Trophoblast cell (in vitro differentiated cells and primary cell): ENCODE measurements at regions not wholly inside any gene's neighbourhood (a gene's known extent, or its start where the extent isn't known, plus 50 kb on each side); places are given as distances from the start of the nearest gene placed in this dataset.

Experiments
- DNase-seq, 2 donors: peaks; one replicate each; pipeline ENCODE4 v3.0.0-alpha.2; 2016
- H2AFZ ChIP-seq: 2 replicates; pipeline ENCODE4 v1.6.1; 2013; ENCODE audit warnings: low read length, moderate library complexity, mild to moderate bottlenecking; ENCODE audit not compliant: insufficient read depth, poor library complexity
- H2AK5ac ChIP-seq: 2 replicates; pipeline ENCODE4 v1.6.1; 2013; ENCODE audit warnings: mild to moderate bottlenecking, low read length
- H2BK120ac ChIP-seq: 2 replicates; pipeline ENCODE4 v1.6.1; 2013; ENCODE audit warnings: low read length, mild to moderate bottlenecking, moderate library complexity; ENCODE audit not compliant: insufficient read depth, poor library complexity
- H2BK12ac ChIP-seq: 2 replicates; pipeline ENCODE4 v1.6.1; 2013; ENCODE audit warnings: mild to moderate bottlenecking, low read length, moderate library complexity
- H2BK5ac ChIP-seq: 2 replicates; pipeline ENCODE4 v1.6.1; 2013; ENCODE audit warnings: low read length, low read depth, moderate library complexity, mild to moderate bottlenecking; ENCODE audit not compliant: poor library complexity
- H3K14ac ChIP-seq: 2 replicates; pipeline ENCODE4 v1.6.1; 2013; ENCODE audit warnings: mild to moderate bottlenecking, low read length
- H3K18ac ChIP-seq: 2 replicates; pipeline ENCODE4 v1.6.1; 2013; ENCODE audit warnings: mild to moderate bottlenecking, low read length
- H3K23ac ChIP-seq: 2 replicates; pipeline ENCODE4 v1.6.1; 2013; ENCODE audit warnings: low read length
- H3K27ac ChIP-seq: 2 replicates; pipeline ENCODE4 v1.5.1; 2013; ENCODE audit warnings: low read depth, mild to moderate bottlenecking, inconsistent platforms, low read length, moderate library complexity
- H3K27me3 ChIP-seq: 2 replicates; pipeline ENCODE4 v1.6.1; 2013; ENCODE audit warnings: inconsistent platforms, mild to moderate bottlenecking, low read length, moderate library complexity; ENCODE audit not compliant: insufficient read depth
- H3K36me3 ChIP-seq, 2 experiments: 1 replicate in 1 of 2; 2 replicates in 1 of 2; pipeline ENCODE4 v1.6.1; 2013; ENCODE audit warnings: low read length in 2 of 2, mild to moderate bottlenecking in 2 of 2, moderate library complexity in 1 of 2; ENCODE audit not compliant: insufficient read depth in 2 of 2, control insufficient read depth in 1 of 2
- H3K4ac ChIP-seq: 2 replicates; pipeline ENCODE4 v1.6.1; 2013; ENCODE audit warnings: low read depth, mild to moderate bottlenecking, low read length, moderate library complexity
- H3K4me1 ChIP-seq, 2 experiments: 1 replicate in 1 of 2; 2 replicates in 1 of 2; pipeline ENCODE4 v1.6.1; 2013; ENCODE audit warnings: low read length in 2 of 2, mild to moderate bottlenecking in 2 of 2, moderate library complexity in 1 of 2; ENCODE audit not compliant: insufficient read depth in 2 of 2, control insufficient read depth in 1 of 2
- H3K4me2 ChIP-seq: 2 replicates; pipeline ENCODE4 v1.6.1; 2013; ENCODE audit warnings: inconsistent platforms, mild to moderate bottlenecking, low read length, moderate library complexity
- H3K4me3 ChIP-seq: 2 replicates; pipeline ENCODE4 v1.5.1; 2013; ENCODE audit warnings: mild to moderate bottlenecking, low read depth, low read length, inconsistent platforms
- H3K79me1 ChIP-seq: one replicate; pipeline ENCODE4 v1.6.1; 2013; ENCODE audit warnings: low read length
- H3K79me2 ChIP-seq: 2 replicates; pipeline ENCODE4 v1.6.1; 2013; ENCODE audit warnings: low read length, mild to moderate bottlenecking; ENCODE audit not compliant: control insufficient read depth, insufficient read depth, poor library complexity
- H3K9ac ChIP-seq: 2 replicates; pipeline ENCODE4 v1.6.1; 2013; ENCODE audit warnings: mild to moderate bottlenecking, low read length
- H3K9me3 ChIP-seq: 2 replicates; pipeline ENCODE4 v1.6.1; 2013; ENCODE audit warnings: low read depth, mild to moderate bottlenecking, control low read depth, inconsistent platforms, low read length; ENCODE audit not compliant: insufficient read depth
- H4K12ac ChIP-seq: 2 replicates; pipeline ENCODE4 v1.6.1; 2013; ENCODE audit warnings: low read depth, mild to moderate bottlenecking, low read length, moderate library complexity
- H4K8ac ChIP-seq: 2 replicates; pipeline ENCODE4 v1.6.1; 2013; ENCODE audit warnings: low read depth, mild to moderate bottlenecking, low read length, moderate library complexity
- H4K91ac ChIP-seq: one replicate; pipeline ENCODE4 v1.6.1; 2013; ENCODE audit warnings: low read depth, mild to moderate bottlenecking, low read length, moderate library complexity
- WGBS: extraction: QIAGEN DNeasy Blood & Tissue Kit; methylation state at CpG from one replicate; pipeline ENCODE4 v1.1.7; 2013; ENCODE audit warnings: missing lambda C conversion rate; ENCODE audit not compliant: insufficient read length, insufficient coverage; ENCODE audit errors: extremely low coverage; 5-methylcytosine and 5-hydroxymethylcytosine counted together

- 100% methylated on average over 1 of the region's 1 CpG for WGBS
- Histone ChIP-seq H2BK120ac (no peak overlapping the region), H2AFZ (no peak overlapping the region)
These were observed 295.1 kb upstream of the SLITRK5 start for GRCh38 chr13:87376081-87376480.

GRCh38 chr13:87384099-87384498 is 287.1 kb upstream of the SLITRK5 start:
- DNase-seq: no peak
- Histone ChIP-seq H3K27ac (no peak overlapping the region), H4K12ac (no peak overlapping the region), H2BK5ac (no peak overlapping the region), H4K8ac (no peak overlapping the region), H3K79me2 (no peaks in the 10 kb centered on the region), H3K9ac (no peak overlapping the region), H3K14ac (no peak overlapping the region), H3K79me1 (no peaks in the 10 kb centered on the region), H3K4ac (no peak overlapping the region), H2AK5ac (no peak overlapping the region), H4K91ac (no peak overlapping the region), H3K4me1 (no peaks in the 10 kb centered on the region), H2AFZ (no peak overlapping the region), H3K27me3 (no peaks in the 10 kb centered on the region), H3K18ac (no peak overlapping the region), H3K4me2 (no peak overlapping the region), H3K4me3 (no peak overlapping the region), H2BK12ac (no peak overlapping the region), H3K23ac (no peak overlapping the region), H3K36me3 (no peaks in the 10 kb centered on the region), H2BK120ac (no peak overlapping the region), H3K9me3 (no peaks in the 10 kb centered on the region)
- no CpG with 5 or more reads among the region's 3 CpGs for WGBS

More at GRCh38 chr13:87376081-87376480, 295.1 kb upstream of the SLITRK5 start:
- Histone ChIP-seq H2BK5ac (no peak overlapping the region), H3K23ac (no peak overlapping the region), H4K91ac (no peak overlapping the region), H2AK5ac (no peak overlapping the region), H3K27me3 (no peaks in the 10 kb centered on the region), H3K14ac (no peak overlapping the region), H3K36me3 (no peaks in the 10 kb centered on the region), H3K4me1 (no peaks in the 10 kb centered on the region), H3K18ac (no peak overlapping the region), H2BK12ac (no peak overlapping the region), H3K4me3 (no peak overlapping the region), H3K4me2 (no peak overlapping the region), H3K4ac (no peak overlapping the region), H4K12ac (no peak overlapping the region), H3K9me3 (no peaks in the 10 kb centered on the region), H3K9ac (no peak overlapping the region), H4K8ac (no peak overlapping the region), H3K79me1 (no peaks in the 10 kb centered on the region), H3K27ac (no peak overlapping the region), H3K79me2 (no peaks in the 10 kb centered on the region)
- DNase-seq: no peak

- no peak for DNase-seq
- Histone ChIP-seq H4K91ac (no peak overlapping the region), H3K79me1 (no peaks in the 10 kb centered on the region), H3K79me2 (no peaks in the 10 kb centered on the region), H3K4me2 (no peak overlapping the region), H2BK120ac (no peak overlapping the region), H3K23ac (no peak overlapping the region), H4K8ac (no peak overlapping the region), H3K27me3 (no peaks in the 10 kb centered on the region), H3K4ac (no peak overlapping the region), H3K4me3 (no peak overlapping the region), H2BK12ac (no peak overlapping the region), H3K9me3 (no peaks in the 10 kb centered on the region), H2BK5ac (no peak overlapping the region), H2AFZ (no peak overlapping the region), H3K18ac (no peak overlapping the region), H2AK5ac (no peak overlapping the region), H3K14ac (no peak overlapping the region), H3K4me1 (no peaks in the 10 kb centered on the region), H3K36me3 (no peaks in the 10 kb centered on the region), H4K12ac (no peak overlapping the region), H3K9ac (no peak overlapping the region), H3K27ac (no peak overlapping the region)
These were observed 277.8 kb upstream of the SLITRK5 start for GRCh38 chr13:87393358-87393757.

- H2AFZ ChIP-seq: no peak overlapping the region
- H3K4me3 ChIP-seq: no peak overlapping the region
- no peak overlapping the region for H3K18ac ChIP-seq
- no peaks in the 10 kb centered on the region for H3K79me1 ChIP-seq
- H2BK5ac ChIP-seq: no peak overlapping the region
- no peak overlapping the region for H3K27ac ChIP-seq
- DNase-seq: no peak
- H2AK5ac ChIP-seq: no peak overlapping the region
- H3K23ac ChIP-seq: no peak overlapping the region
- no peak overlapping the region for H3K4ac ChIP-seq
- no peak overlapping the region for H4K8ac ChIP-seq
- no peak overlapping the region for H4K12ac ChIP-seq
- H3K36me3 ChIP-seq: no peaks in the 10 kb centered on the region
- H2BK120ac ChIP-seq: no peak overlapping the region
- no CpG with 5 or more reads among the region's 3 CpGs for WGBS
- no peaks in the 10 kb centered on the region for H3K27me3 ChIP-seq
- no peak overlapping the region for H4K91ac ChIP-seq
- H3K4me2 ChIP-seq: no peak overlapping the region
- H2BK12ac ChIP-seq: no peak overlapping the region
- H3K9ac ChIP-seq: no peak overlapping the region
- no peaks in the 10 kb centered on the region for H3K79me2 ChIP-seq
- no peak overlapping the region for H3K14ac ChIP-seq
- no peaks in the 10 kb centered on the region for H3K9me3 ChIP-seq
- no peaks in the 10 kb centered on the region for H3K4me1 ChIP-seq
These were observed 273.1 kb upstream of the SLITRK5 start for GRCh38 chr13:87398047-87398446.
